Lower leg skin (tissue), 3 donors: ENCODE measurements at regions not wholly inside any gene's neighbourhood (a gene's known extent, or its start where the extent isn't known, plus 50 kb on each side); places are given as distances from the start of the nearest gene placed in this dataset.
"Not testable (repeated sequence)": the region's sequence is repeated elsewhere in the genome, so short reads cannot be mapped to it uniquely, and the experiment has no call there.

Source experiments
- POLR2A ChIP-seq, 2 donors: fragments of 450-650 bp; IDR thresholded peaks; one replicate each; pipeline ENCODE4 v1.6.1; 2016 to 2017; ENCODE audit warnings: antibody characterized with exemption in 2 of 2, mild to moderate bottlenecking in 1 of 2, moderate library complexity in 1 of 2
- TF ChIP-seq, protein P1 (sequence below), 3 donors: fragments of 450-650 bp; IDR thresholded peaks; one replicate each; pipeline ENCODE4 v1.5.1; 2016; ENCODE audit warnings: antibody characterized with exemption in 3 of 3, mild to moderate bottlenecking in 3 of 3, moderate library complexity in 2 of 3

- TF ChIP-seq, protein P1, sequence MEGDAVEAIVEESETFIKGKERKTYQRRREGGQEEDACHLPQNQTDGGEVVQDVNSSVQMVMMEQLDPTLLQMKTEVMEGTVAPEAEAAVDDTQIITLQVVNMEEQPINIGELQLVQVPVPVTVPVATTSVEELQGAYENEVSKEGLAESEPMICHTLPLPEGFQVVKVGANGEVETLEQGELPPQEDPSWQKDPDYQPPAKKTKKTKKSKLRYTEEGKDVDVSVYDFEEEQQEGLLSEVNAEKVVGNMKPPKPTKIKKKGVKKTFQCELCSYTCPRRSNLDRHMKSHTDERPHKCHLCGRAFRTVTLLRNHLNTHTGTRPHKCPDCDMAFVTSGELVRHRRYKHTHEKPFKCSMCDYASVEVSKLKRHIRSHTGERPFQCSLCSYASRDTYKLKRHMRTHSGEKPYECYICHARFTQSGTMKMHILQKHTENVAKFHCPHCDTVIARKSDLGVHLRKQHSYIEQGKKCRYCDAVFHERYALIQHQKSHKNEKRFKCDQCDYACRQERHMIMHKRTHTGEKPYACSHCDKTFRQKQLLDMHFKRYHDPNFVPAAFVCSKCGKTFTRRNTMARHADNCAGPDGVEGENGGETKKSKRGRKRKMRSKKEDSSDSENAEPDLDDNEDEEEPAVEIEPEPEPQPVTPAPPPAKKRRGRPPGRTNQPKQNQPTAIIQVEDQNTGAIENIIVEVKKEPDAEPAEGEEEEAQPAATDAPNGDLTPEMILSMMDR (IDR thresholded peaks at IDR 0.05), result not testable (repeated sequence)
- TF ChIP-seq POLR2A (IDR thresholded peaks at IDR 0.05), result not testable (repeated sequence)
Observed at GRCh38 chr18:52168131-52168530, 171.9 kb upstream of the DCC start.
